Stomach (tissue), 8 donors: ENCODE measurements at regions not wholly inside any gene's neighbourhood (a gene's known extent, or its start where the extent isn't known, plus 50 kb on each side); places are given as distances from the start of the nearest gene placed in this dataset.

Experiments
- DNase-seq, 2 donors: peaks; one replicate each; pipeline versions ENCODE4 v3.0.0 to v3.0.0-alpha.2; 2013 to 2019
- H3K27ac ChIP-seq, 5 donors: fragments of 200-600 bp in 4 of 5; sonication (generic) in 4 of 5; one replicate each; pipeline ENCODE4 v1.5.1; 2013 to 2019; ENCODE audit warnings: mild to moderate bottlenecking in 1 of 5, moderate library complexity in 1 of 5
- H3K27me3 ChIP-seq, 3 donors: fragments of 200-600 bp; sonication (generic); one replicate each; pipeline ENCODE4 v1.5.1; 2017 to 2019; ENCODE audit warnings: mixed run types in 1 of 3
- H3K36me3 ChIP-seq, 4 donors: fragments of 200-600 bp; sonication (generic); 1 replicate in 3 of 4; 2 replicates in 1 of 4; pipeline ENCODE4 v1.5.1; 2016 to 2019
- H3K4me1 ChIP-seq, 4 donors: fragments of 200-600 bp; sonication (generic); one replicate each; pipeline ENCODE4 v1.5.1; 2016 to 2019
- H3K4me3 ChIP-seq, 4 donors: fragments of 200-600 bp; sonication (generic) in 3 of 4; one replicate each; pipeline ENCODE4 v1.5.1; 2016 to 2019; ENCODE audit warnings: mild to moderate bottlenecking in 1 of 4
- H3K9me3 ChIP-seq, 4 donors: fragments of 200-600 bp; sonication (generic); one replicate each; pipeline ENCODE4 v1.5.1; 2016 to 2019
- EP300 ChIP-seq: sonication (generic); formaldehyde crosslinking; IDR thresholded peaks from one replicate; pipeline ENCODE4 v1.6.1; 2017; ENCODE audit warnings: antibody characterized with exemption
- POLR2A ChIP-seq, 4 donors: fragments of 450-650 bp; IDR thresholded peaks; one replicate each; pipeline ENCODE4 v1.6.1; 2016; ENCODE audit warnings: antibody characterized with exemption in 4 of 4, control low read depth in 2 of 4, mild to moderate bottlenecking in 1 of 4, moderate library complexity in 1 of 4
- POLR2AphosphoS5 ChIP-seq, 3 donors: sonication (generic); formaldehyde crosslinking; IDR thresholded peaks; one replicate each; pipeline ENCODE4 v1.6.1; 2016; ENCODE audit warnings: antibody characterized with exemption in 3 of 3
- WGBS, 5 donors: extraction: QIAGEN DNeasy Blood & Tissue Kit in 3 of 5; methylation state at CpG; one replicate each; pipeline versions ENCODE4 v1.1.5 to v1.1.7; 2013 to 2018; 5-methylcytosine and 5-hydroxymethylcytosine counted together
- intact Hi-C: fragments of 100-400 bp; cut with DNase I; formaldehyde crosslinking; loops from one replicate; pipeline ENCODE4 v1.15.1; 2023; ENCODE audit warnings: low total_unique reads
- TF ChIP-seq, protein P1 (sequence below), 7 experiments: fragments of 450-650 bp in 4 of 7; fragments of 200-600 bp in 3 of 7; sonication (generic) in 3 of 7; IDR thresholded peaks; one replicate each; pipeline ENCODE4 v1.5.1; 2016 to 2019; ENCODE audit warnings: antibody characterized with exemption in 7 of 7, control low read depth in 2 of 7, mild to moderate bottlenecking in 1 of 7
- donor health status: healthy with polysubstance abuse.
- donor health status: Bipolar disorder and iron deficiency.
- donor health status: healthy.

DNA sequence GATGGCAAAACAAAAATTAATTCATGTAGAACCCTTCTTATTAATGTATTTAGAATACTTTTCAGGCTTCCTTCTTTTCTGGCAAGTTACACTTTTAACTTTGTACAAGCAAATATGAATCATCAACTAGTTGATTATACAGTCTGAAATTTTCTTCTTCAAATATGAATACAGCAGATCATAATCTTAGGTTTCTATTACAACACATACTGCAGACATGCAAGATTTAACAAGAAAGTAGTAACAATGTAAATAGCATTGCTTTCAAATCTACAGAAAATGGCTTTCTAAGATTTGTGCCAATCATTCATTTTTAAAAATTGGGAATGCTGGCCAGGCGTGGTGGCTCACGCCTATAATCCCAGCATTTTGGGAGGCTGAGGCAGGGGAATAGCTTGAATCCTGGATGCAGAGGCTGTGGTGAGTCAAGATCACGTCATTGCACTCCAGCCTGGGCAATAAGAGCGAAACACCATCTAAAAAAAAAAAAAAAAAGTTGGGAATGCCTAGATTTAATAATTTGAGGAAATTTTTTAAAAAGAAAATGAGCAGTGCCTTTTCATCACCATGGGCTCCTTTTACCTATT is 68.4 kb upstream of the DPYD start:
- Histone ChIP-seq H3K27me3 (no peaks in the 10 kb centered on the region), H3K4me3 (no peak overlapping the region), H3K4me1 (no peaks in the 10 kb centered on the region), H3K27ac (no peak overlapping the region), H3K9me3 (no peaks in the 10 kb centered on the region), H3K36me3 (no peaks in the 10 kb centered on the region)
- TF ChIP-seq EP300 (no peak), POLR2A (IDR thresholded peaks at IDR 0.05) (no peak), POLR2AphosphoS5 (IDR thresholded peaks at IDR 0.05) (no peak)
- TF ChIP-seq, protein P1, sequence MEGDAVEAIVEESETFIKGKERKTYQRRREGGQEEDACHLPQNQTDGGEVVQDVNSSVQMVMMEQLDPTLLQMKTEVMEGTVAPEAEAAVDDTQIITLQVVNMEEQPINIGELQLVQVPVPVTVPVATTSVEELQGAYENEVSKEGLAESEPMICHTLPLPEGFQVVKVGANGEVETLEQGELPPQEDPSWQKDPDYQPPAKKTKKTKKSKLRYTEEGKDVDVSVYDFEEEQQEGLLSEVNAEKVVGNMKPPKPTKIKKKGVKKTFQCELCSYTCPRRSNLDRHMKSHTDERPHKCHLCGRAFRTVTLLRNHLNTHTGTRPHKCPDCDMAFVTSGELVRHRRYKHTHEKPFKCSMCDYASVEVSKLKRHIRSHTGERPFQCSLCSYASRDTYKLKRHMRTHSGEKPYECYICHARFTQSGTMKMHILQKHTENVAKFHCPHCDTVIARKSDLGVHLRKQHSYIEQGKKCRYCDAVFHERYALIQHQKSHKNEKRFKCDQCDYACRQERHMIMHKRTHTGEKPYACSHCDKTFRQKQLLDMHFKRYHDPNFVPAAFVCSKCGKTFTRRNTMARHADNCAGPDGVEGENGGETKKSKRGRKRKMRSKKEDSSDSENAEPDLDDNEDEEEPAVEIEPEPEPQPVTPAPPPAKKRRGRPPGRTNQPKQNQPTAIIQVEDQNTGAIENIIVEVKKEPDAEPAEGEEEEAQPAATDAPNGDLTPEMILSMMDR (IDR thresholded peaks at IDR 0.05) = no peak
- WGBS, 5 donors = 72 to 89% (median 83%) methylated on average over 4 of the region's 4 CpGs
- intact Hi-C loops = no loop called here
- no peak for DNase-seq

DNA sequence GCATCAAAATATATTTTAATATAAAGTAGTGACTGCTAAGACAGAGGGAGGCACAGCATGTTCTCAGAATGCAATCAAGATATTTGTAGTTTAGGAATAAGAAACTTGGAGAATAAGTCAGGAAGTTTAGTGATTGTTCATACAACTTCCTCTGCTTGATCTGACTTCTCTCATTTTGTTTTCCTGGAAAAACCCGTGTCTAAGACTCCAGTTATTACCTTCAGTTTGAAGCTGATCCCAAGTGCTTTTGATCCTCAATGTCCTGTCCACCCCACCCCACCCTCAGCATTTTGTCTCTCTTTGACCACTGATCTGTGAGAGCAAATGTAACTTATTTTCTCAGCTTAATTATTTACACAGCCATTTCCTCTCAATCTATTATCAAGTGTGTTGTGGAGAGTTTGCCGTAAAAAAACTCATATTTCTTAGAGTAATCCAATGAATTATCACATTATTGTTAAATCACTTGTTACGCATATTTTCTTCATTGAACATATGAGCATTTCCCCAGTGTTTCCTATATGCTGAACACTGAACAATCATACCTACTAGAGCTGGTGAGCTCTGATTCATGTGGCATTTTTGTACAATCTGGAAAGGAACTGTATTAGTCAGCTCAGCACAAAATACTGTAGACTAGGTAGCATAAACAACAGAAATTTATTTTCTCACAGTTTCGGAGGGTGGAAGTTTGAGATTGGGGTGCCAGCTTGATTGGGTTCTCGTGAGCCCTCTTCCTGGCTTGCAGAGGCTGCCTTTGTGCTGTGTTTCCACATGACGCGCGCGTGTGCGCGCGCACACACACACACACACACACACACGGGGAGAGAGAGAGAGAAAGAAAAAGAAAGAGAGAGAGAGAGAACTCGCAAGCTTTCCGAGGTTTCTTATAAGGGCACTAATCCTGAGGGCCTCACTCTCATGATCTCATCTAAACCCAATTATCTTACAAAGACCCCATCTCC is 65.5 kb upstream of the DPYD start:
- no peak for DNase-seq
- WGBS, 5 donors = 82 to 92% (median 88%) methylated on average over 11 to 15 of the region's 15 CpGs

DNA sequence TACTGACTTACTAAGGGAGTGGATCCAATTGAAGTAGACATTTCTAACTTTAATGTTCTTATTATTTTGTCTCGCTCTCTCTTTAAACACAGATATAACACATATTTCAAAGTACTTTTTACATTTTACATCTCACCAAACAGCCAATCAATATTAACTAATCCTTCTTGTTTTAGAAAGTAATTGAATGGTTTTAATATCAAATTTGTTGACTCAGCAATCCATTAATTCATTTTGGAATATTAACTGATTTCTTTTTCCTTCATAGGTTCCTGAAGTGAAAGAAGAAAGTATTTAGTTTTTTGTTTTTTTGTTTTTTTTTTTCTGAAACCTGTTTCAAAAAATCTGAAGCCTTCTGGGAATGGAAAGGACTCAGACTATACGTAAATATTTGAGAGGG is 62.3 kb upstream of the DPYD start:
- H3K4me3 ChIP-seq = no peak overlapping the region
- WGBS, 5 donors = 86 to 91% (median 90%) methylated on average over 2 of the region's 2 CpGs
- H3K27me3 ChIP-seq = no peaks in the 10 kb centered on the region
- intact Hi-C loops = no loop called here
- no peaks in the 10 kb centered on the region for H3K9me3 ChIP-seq
- H3K27ac ChIP-seq = no peak overlapping the region
- H3K36me3 ChIP-seq = no peaks in the 10 kb centered on the region
- no peaks in the 10 kb centered on the region for H3K4me1 ChIP-seq
- TF ChIP-seq POLR2A (IDR thresholded peaks at IDR 0.05) (no peak), POLR2AphosphoS5 (IDR thresholded peaks at IDR 0.05) (no peak), EP300 (no peak)
- TF ChIP-seq, protein P1 (IDR thresholded peaks at IDR 0.05) = no peak
- DNase-seq = no peak

More for the DNA sequence above, 65.5 kb upstream of the DPYD start:
- Histone ChIP-seq H3K4me1 (no peaks in the 10 kb centered on the region), H3K4me3 (no peak overlapping the region), H3K27me3 (no peaks in the 10 kb centered on the region), H3K9me3 (no peaks in the 10 kb centered on the region), H3K36me3 (no peaks in the 10 kb centered on the region), H3K27ac (no peak overlapping the region)
- intact Hi-C loops = no loop called here
- TF ChIP-seq EP300 (no peak), POLR2AphosphoS5 (IDR thresholded peaks at IDR 0.05) (no peak), POLR2A (IDR thresholded peaks at IDR 0.05) (no peak)
- TF ChIP-seq, protein P1 (IDR thresholded peaks at IDR 0.05) = no peak

DNA sequence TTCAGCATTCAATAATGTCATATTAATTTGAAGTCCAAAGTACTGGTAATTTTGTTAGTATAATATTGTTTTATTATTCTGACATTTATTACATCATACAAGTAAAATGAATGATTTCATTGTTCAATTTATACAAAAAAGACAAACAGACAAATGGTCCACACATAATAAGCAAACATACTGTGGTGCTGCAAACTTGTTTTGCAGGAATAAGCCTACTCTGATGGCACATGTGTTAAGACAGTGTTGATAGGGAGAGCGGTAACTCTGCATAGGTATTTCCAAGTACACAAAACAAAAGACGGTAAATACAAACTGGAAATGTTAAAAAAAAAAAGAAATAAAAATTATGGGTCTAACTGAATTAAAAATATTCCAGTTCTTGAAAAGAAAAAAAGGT is 59.7 kb upstream of the DPYD start:
- DNase-seq = no peak
- no peaks in the 10 kb centered on the region for H3K9me3 ChIP-seq
- H3K36me3 ChIP-seq = no peaks in the 10 kb centered on the region
- H3K27ac ChIP-seq = no peak overlapping the region
- TF ChIP-seq EP300 = no peak
- TF ChIP-seq, protein P1 (IDR thresholded peaks at IDR 0.05) = no peak
- TF ChIP-seq POLR2A (IDR thresholded peaks at IDR 0.05) = no peak
- TF ChIP-seq POLR2AphosphoS5 (IDR thresholded peaks at IDR 0.05) = no peak
- no peaks in the 10 kb centered on the region for H3K4me1 ChIP-seq
- H3K4me3 ChIP-seq = no peak overlapping the region
- 51 to 75% (median 70%) methylated on average over 2 of the region's 2 CpGs for WGBS, 5 donors
- intact Hi-C loops = no loop called here
- no peaks in the 10 kb centered on the region for H3K27me3 ChIP-seq
